Ishikawa (cell line): ENCODE measurements at regions not wholly inside any gene's neighbourhood (a gene's known extent, or its start where the extent isn't known, plus 50 kb on each side); places are given as distances from the start of the nearest gene placed in this dataset.

Experiments used
- CEBPB ChIP-seq: IDR thresholded peaks from 2 replicates; pipeline ENCODE4 v1.6.1; 2012
- CREB1 ChIP-seq: IDR thresholded peaks from 2 replicates; pipeline ENCODE4 v1.6.1; 2012; ENCODE audit warnings: low read depth
- EGR1 ChIP-seq: IDR thresholded peaks from 2 replicates; pipeline ENCODE4 v1.6.1; 2012
- EP300 ChIP-seq: IDR thresholded peaks from 2 replicates; pipeline ENCODE4 v1.6.1; 2012; ENCODE audit warnings: borderline replicate concordance
- FOXM1 ChIP-seq: IDR thresholded peaks from 2 replicates; pipeline ENCODE4 v1.6.1; 2012; ENCODE audit warnings: low read depth, borderline replicate concordance
- NFIC ChIP-seq: IDR thresholded peaks from 2 replicates; pipeline ENCODE4 v1.6.1; 2012
- RAD21 ChIP-seq: IDR thresholded peaks from 2 replicates; pipeline ENCODE4 v1.6.1; 2012; ENCODE audit warnings: low read depth
- TAF1 ChIP-seq: IDR thresholded peaks from 2 replicates; pipeline ENCODE4 v1.6.1; 2012; ENCODE audit warnings: low read depth, mild to moderate bottlenecking
- TCF12 ChIP-seq: IDR thresholded peaks from 2 replicates; pipeline ENCODE4 v1.6.1; 2012; ENCODE audit warnings: low read depth
- TEAD4 ChIP-seq: IDR thresholded peaks from 2 replicates; pipeline ENCODE4 v1.6.1; 2012
- YY1 ChIP-seq: IDR thresholded peaks from 2 replicates; pipeline ENCODE4 v1.6.1; 2012; ENCODE audit warnings: low read depth
- ZBTB7A ChIP-seq: IDR thresholded peaks from 2 replicates; pipeline ENCODE4 v1.6.1; 2012; ENCODE audit warnings: low read depth
- TF ChIP-seq, protein P1 (sequence below): IDR thresholded peaks from 2 replicates; pipeline ENCODE4 v1.6.1; 2012
- TF ChIP-seq, protein P2 (sequence below): IDR thresholded peaks from 2 replicates; pipeline ENCODE4 v1.6.1; 2012; ENCODE audit warnings: low read depth, mild to moderate bottlenecking
- TF ChIP-seq, protein P3 (sequence below): IDR thresholded peaks from 2 replicates; pipeline ENCODE4 v1.6.1; 2012

DNA sequence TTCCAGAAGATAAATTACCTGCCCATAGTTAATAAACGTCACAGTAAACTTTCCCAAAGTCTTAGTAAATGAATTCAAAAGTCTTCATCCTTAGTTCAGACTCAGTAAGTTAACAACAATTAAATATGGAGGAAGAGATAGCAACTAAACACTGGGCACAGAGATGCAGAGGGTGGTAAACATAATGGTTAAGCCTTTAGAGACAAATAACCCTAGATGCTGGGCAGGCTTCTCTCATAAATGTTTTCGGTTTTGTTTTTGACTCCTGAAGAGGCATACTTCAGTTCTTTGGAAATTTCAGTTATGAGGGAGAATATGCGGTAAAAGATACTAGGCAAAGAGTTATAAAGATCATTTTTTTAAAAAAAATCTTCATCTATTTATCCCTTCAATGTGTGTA, 369.8 kb downstream of the FRK start:
- TF ChIP-seq YY1: no peak
- no peak for TF ChIP-seq CREB1
- TF ChIP-seq CEBPB: no peak
- TF ChIP-seq EP300: no peak
- TF ChIP-seq, protein P1, sequence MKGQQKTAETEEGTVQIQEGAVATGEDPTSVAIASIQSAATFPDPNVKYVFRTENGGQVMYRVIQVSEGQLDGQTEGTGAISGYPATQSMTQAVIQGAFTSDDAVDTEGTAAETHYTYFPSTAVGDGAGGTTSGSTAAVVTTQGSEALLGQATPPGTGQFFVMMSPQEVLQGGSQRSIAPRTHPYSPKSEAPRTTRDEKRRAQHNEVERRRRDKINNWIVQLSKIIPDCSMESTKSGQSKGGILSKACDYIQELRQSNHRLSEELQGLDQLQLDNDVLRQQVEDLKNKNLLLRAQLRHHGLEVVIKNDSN: no peak
- no peak for TF ChIP-seq EGR1
- no peak for TF ChIP-seq TAF1
- no peak for TF ChIP-seq NFIC
- no peak for TF ChIP-seq FOXM1
- no peak for TF ChIP-seq RAD21
- no peak for TF ChIP-seq ZBTB7A
- TF ChIP-seq, protein P2, sequence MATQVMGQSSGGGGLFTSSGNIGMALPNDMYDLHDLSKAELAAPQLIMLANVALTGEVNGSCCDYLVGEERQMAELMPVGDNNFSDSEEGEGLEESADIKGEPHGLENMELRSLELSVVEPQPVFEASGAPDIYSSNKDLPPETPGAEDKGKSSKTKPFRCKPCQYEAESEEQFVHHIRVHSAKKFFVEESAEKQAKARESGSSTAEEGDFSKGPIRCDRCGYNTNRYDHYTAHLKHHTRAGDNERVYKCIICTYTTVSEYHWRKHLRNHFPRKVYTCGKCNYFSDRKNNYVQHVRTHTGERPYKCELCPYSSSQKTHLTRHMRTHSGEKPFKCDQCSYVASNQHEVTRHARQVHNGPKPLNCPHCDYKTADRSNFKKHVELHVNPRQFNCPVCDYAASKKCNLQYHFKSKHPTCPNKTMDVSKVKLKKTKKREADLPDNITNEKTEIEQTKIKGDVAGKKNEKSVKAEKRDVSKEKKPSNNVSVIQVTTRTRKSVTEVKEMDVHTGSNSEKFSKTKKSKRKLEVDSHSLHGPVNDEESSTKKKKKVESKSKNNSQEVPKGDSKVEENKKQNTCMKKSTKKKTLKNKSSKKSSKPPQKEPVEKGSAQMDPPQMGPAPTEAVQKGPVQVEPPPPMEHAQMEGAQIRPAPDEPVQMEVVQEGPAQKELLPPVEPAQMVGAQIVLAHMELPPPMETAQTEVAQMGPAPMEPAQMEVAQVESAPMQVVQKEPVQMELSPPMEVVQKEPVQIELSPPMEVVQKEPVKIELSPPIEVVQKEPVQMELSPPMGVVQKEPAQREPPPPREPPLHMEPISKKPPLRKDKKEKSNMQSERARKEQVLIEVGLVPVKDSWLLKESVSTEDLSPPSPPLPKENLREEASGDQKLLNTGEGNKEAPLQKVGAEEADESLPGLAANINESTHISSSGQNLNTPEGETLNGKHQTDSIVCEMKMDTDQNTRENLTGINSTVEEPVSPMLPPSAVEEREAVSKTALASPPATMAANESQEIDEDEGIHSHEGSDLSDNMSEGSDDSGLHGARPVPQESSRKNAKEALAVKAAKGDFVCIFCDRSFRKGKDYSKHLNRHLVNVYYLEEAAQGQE: no peak
- no peak for TF ChIP-seq TCF12
- no peak for TF ChIP-seq TEAD4
- TF ChIP-seq, protein P3, sequence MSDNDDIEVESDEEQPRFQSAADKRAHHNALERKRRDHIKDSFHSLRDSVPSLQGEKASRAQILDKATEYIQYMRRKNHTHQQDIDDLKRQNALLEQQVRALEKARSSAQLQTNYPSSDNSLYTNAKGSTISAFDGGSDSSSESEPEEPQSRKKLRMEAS: no peak

DNA sequence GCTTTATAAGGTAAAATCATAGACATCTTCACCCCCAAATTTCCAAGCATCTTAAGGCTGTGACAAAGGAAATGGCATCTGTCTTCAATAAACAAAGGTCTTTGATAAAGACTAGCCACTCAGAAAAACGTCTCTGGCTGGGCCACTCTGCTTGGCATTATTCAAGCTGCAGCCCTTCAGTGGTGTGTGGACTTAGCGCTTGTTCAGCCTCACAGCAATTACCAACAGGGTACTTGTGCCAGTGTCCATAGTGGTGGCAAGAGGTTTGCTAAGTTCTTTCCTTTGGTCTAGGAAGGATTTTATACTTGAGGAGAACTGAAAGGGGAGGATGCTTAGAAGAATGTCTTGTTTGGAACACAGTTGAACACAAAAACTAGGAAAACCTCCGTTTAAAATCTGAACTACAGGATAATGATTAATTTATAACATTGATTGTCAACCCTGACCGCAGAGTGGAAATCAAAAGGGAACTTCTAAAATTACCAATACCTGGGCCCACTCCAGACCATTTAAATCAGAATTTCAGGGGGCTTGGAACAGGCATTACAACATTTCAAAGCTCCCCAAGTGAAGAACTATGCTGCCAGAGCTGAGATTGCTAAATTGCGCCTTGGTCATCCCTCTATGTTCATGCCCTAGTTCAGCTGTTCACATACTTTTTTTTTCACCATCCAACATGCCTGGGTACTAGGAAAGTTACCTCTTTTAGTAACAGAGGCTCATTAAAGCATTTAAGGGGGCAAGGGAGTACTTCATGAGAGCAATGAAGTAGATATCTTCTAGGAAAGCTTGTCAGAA, 378.5 kb downstream of the FRK start:
- no peak for TF ChIP-seq CEBPB

DNA sequence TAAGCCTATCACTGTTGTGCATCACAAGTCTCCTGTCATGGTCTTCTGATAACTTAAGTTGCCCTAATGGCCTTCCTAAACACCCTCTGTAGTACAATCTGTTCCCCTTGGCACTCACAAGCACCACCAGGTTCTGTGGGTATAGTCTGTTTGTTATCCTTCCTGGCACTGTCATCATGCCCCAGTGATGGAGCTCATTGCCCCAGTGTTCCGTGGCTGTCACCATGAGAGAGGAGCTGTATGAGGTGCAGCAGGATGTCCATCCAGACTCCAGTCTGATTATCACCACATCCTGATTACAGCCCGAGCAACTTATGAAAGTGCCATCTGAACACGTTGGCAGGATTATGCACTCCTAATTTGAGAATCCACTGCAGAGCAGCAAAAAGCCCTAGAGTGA, 380.1 kb downstream of the FRK start:
- TF ChIP-seq, protein P3: no peak
- TF ChIP-seq FOXM1 (no peak), YY1 (no peak), ZBTB7A (no peak), EGR1 (no peak), EP300 (no peak), NFIC (no peak), RAD21 (no peak), TAF1 (no peak), TEAD4 (no peak), CREB1 (no peak), TCF12 (no peak)
- TF ChIP-seq, protein P2: no peak
- TF ChIP-seq, protein P1: no peak

DNA sequence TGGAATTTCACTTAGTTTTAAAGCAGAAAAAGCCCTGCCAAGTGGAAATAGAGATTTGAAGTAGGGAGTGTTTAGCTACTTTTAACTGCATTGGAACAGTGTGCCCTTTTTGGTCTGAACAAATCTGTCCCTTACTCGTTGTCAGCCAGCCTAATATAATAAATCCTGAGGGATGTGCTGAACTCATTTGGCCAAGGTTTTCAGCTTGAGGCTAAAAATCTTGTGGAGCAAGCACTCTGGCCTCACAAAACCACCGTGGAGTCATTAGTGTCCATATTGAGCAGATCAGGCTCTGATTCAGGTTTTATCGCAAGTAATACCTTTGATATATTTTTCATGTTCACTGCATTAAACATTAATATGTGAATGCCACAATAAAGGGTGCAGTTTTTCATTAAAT, 383.5 kb downstream of the FRK start:
- no peak for TF ChIP-seq RAD21
- TF ChIP-seq FOXM1: no peak
- TF ChIP-seq EP300: no peak
- TF ChIP-seq, protein P3: no peak
- no peak for TF ChIP-seq YY1
- no peak for TF ChIP-seq TEAD4
- no peak for TF ChIP-seq ZBTB7A
- no peak for TF ChIP-seq CEBPB
- TF ChIP-seq NFIC: no peak
- TF ChIP-seq TAF1: no peak
- no peak for TF ChIP-seq CREB1
- TF ChIP-seq, protein P2: no peak
- no peak for TF ChIP-seq TCF12
- TF ChIP-seq, protein P1: no peak
